A549 (cell line): ENCODE measurements at regions not wholly inside any gene's neighbourhood (a gene's known extent, or its start where the extent isn't known, plus 50 kb on each side); places are given as distances from the start of the nearest gene placed in this dataset.

ENCODE experiments used
- BHLHE40 ChIP-seq: IDR thresholded peaks from 2 replicates; pipeline ENCODE4 v1.6.1; 2012; ENCODE audit warnings: low read depth, low read length, inconsistent platforms
- CTCF ChIP-seq: fragments of >200 bp; sonication (Bioruptor Twin); formaldehyde crosslinking; IDR thresholded peaks from 3 replicates; pipeline ENCODE4 v1.5.1; 2016
- HES2 ChIP-seq: fragments of >200 bp; sonication (Bioruptor Twin); formaldehyde crosslinking; IDR thresholded peaks from 2 replicates; pipeline ENCODE4 v1.6.1; 2016
- NR3C1 ChIP-seq: fragments of >200 bp; sonication (Bioruptor Twin); formaldehyde crosslinking; IDR thresholded peaks from 3 replicates; pipeline ENCODE4 v1.6.1; 2017
- RCOR1 ChIP-seq: fragments of 150-350 bp; IDR thresholded peaks from 2 replicates; pipeline ENCODE4 v1.6.1; 2014; ENCODE audit warnings: antibody characterized with exemption, low read length, low read depth

GRCh38 chr3:25895443-25895842 lies 105.6 kb downstream of the OXSM start:
- TF ChIP-seq HES2 (no peak), CTCF (no peak), BHLHE40 (no peak), NR3C1 (no peak), RCOR1 (no peak)
